ENCODE measurements at regions not wholly inside any gene's neighbourhood (a gene's known extent, or its start where the extent isn't known, plus 50 kb on each side); places are given as distances from the start of the nearest gene placed in this dataset.
A peak's percentile ranks its signal among the peaks of the same experiment; 100 is the strongest.

DNA sequence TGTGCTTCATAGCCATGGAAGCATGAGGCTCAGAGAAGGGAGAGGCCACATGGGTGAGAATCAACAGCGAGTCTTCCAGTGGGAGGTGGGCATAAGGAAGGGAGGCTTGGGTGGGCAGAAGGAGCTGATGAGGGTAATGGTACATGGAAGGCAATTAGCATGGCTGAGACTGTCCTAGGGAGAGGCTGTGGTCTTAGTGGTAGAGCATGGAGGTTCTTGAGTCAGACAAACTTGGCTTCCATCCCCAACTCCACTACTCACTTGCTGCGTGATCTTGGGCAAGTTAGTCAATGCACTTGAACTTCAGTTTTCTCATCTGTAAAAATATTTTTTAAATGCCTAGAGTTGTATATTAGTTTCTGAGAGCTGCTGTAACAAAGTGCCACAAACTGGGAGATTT is 227.2 kb upstream of the E2F8 start:
- no peaks in the 10 kb centered on the region for H3K4me1 ChIP-seq
- no peak overlapping the region for H3K4me3 ChIP-seq (ENCODE audit: low read depth, low read length)
- no peaks in the 10 kb centered on the region for H3K27me3 ChIP-seq (replicated peaks; ENCODE audit: control insufficient read depth, insufficient read depth, low read length)
- TF ChIP-seq, protein P1, sequence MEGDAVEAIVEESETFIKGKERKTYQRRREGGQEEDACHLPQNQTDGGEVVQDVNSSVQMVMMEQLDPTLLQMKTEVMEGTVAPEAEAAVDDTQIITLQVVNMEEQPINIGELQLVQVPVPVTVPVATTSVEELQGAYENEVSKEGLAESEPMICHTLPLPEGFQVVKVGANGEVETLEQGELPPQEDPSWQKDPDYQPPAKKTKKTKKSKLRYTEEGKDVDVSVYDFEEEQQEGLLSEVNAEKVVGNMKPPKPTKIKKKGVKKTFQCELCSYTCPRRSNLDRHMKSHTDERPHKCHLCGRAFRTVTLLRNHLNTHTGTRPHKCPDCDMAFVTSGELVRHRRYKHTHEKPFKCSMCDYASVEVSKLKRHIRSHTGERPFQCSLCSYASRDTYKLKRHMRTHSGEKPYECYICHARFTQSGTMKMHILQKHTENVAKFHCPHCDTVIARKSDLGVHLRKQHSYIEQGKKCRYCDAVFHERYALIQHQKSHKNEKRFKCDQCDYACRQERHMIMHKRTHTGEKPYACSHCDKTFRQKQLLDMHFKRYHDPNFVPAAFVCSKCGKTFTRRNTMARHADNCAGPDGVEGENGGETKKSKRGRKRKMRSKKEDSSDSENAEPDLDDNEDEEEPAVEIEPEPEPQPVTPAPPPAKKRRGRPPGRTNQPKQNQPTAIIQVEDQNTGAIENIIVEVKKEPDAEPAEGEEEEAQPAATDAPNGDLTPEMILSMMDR (IDR thresholded peaks at IDR 0.05; ENCODE audit: insufficient read depth in 1 of 2, low read depth in 1 of 2, low read length in 1 of 2, severe bottlenecking in 1 of 2, unreplicated experiment in 1 of 2), result no peak
- H3K27me3 Mint-ChIP-seq (ENCODE audit: insufficient read depth, unreplicated experiment), result peaks cover 8% of the 10 kb centered on the region
- H3K27ac Mint-ChIP-seq (ENCODE audit: unreplicated experiment), result no peak overlapping the region
- BruUV-seq (replicated peaks), result no TSS peak
- H3K9me3 Mint-ChIP-seq (ENCODE audit: unreplicated experiment), result no peaks in the 10 kb centered on the region
- H3K9me3 ChIP-seq, result no peaks in the 10 kb centered on the region
- H3K36me3 Mint-ChIP-seq (ENCODE audit: insufficient read depth, unreplicated experiment), result no peaks in the 10 kb centered on the region
- intact Hi-C loops (cut with micrococcal nuclease; ENCODE audit: unreplicated experiment), result no loop called here
- CTCF ChIA-PET, result no interaction called here
- no peaks in the 10 kb centered on the region for H3K36me3 ChIP-seq (ENCODE audit: control insufficient read depth, insufficient read depth, low read length)
- no peak overlapping the region for H3K4me3 Mint-ChIP-seq (ENCODE audit: unreplicated experiment)
- no peaks in the 10 kb centered on the region for H3K4me1 Mint-ChIP-seq (ENCODE audit: low read depth, unreplicated experiment)
- DNase-seq, result no peak
- POLR2A ChIA-PET, result no interaction called here

DNA sequence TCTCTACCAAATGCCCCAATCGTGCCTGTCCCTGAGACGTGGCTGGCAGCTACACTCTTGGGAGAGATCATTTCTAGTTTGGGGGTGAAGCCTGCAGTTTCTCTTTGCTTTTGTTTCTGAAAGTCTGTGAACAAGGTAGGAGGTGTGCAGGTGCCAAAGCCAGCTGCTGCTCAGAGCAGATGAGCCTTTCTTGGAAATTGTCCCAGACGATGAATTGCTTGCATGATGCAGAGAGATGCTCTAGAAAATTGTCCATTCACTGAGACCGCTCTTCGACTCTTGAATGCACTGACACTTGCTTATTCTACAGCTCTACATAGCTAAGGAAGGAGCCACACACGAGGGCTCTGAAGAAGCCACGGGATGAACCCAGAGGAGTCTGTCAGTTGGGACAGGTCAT is 225.6 kb upstream of the E2F8 start:
- Histone ChIP-seq H3K27me3 (replicated peaks; ENCODE audit: control insufficient read depth, insufficient read depth, low read length) (no peaks in the 10 kb centered on the region), H3K4me3 (ENCODE audit: low read depth, low read length) (no peak overlapping the region), H3K36me3 (ENCODE audit: control insufficient read depth, insufficient read depth, low read length) (no peaks in the 10 kb centered on the region), H3K4me1 (no peaks in the 10 kb centered on the region), H3K9me3 (no peaks in the 10 kb centered on the region)
- no peaks in the 10 kb centered on the region for H3K36me3 Mint-ChIP-seq (ENCODE audit: insufficient read depth, unreplicated experiment)
- no peak for DNase-seq
- no peaks in the 10 kb centered on the region for H3K4me1 Mint-ChIP-seq (ENCODE audit: low read depth, unreplicated experiment)
- CTCF ChIA-PET, result no interaction called here
- POLR2A ChIA-PET, result no interaction called here
- no peak overlapping the region for H3K4me3 Mint-ChIP-seq (ENCODE audit: unreplicated experiment)
- peaks cover 8% of the 10 kb centered on the region for H3K27me3 Mint-ChIP-seq (ENCODE audit: insufficient read depth, unreplicated experiment)
- no TSS peak for BruUV-seq (replicated peaks)
- no peak overlapping the region for H3K27ac Mint-ChIP-seq (ENCODE audit: unreplicated experiment)
- H3K9me3 Mint-ChIP-seq (ENCODE audit: unreplicated experiment), result no peaks in the 10 kb centered on the region
- intact Hi-C loops (cut with micrococcal nuclease; ENCODE audit: unreplicated experiment), result no loop called here
- TF ChIP-seq, protein P1 (IDR thresholded peaks at IDR 0.05; ENCODE audit: insufficient read depth in 1 of 2, low read depth in 1 of 2, low read length in 1 of 2, severe bottlenecking in 1 of 2, unreplicated experiment in 1 of 2), result no peak

DNA sequence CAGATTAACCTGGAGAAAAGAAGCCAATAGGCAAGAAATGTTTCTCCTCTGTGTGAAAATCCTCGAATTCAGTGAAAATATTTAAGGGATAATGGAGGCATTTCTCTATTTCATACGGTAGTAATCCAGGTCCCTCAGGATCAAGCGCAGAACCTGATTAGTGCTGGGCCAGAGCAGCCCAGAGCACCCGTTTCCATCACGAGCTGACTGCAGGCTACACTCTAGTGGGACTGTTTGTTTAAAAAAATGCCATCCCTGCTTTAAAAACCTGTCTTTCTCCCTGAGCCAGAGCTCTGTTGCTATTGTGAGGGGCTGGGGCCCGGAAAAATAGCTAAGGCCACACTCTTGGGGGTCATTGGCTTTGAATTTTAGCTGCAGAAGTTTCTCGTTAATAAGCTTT is 223.2 kb upstream of the E2F8 start:
- intact Hi-C loops (cut with micrococcal nuclease; ENCODE audit: unreplicated experiment), result no loop called here
- Histone ChIP-seq H3K27me3 (replicated peaks; ENCODE audit: control insufficient read depth, insufficient read depth, low read length) (no peaks in the 10 kb centered on the region), H3K4me1 (no peaks in the 10 kb centered on the region), H3K36me3 (ENCODE audit: control insufficient read depth, insufficient read depth, low read length) (no peaks in the 10 kb centered on the region), H3K4me3 (ENCODE audit: low read depth, low read length) (no peak overlapping the region), H3K9me3 (no peaks in the 10 kb centered on the region)
- Mint-ChIP-seq H3K27me3 (ENCODE audit: insufficient read depth, unreplicated experiment) (peaks cover 8% of the 10 kb centered on the region), H3K4me3 (ENCODE audit: unreplicated experiment) (no peak overlapping the region), H3K36me3 (ENCODE audit: insufficient read depth, unreplicated experiment) (no peaks in the 10 kb centered on the region), H3K4me1 (ENCODE audit: low read depth, unreplicated experiment) (no peaks in the 10 kb centered on the region), H3K27ac (ENCODE audit: unreplicated experiment) (peak overlapping the region; percentile 27), H3K9me3 (ENCODE audit: unreplicated experiment) (no peaks in the 10 kb centered on the region)
- ChIA-PET CTCF (no interaction called here), POLR2A (no interaction called here)
- TF ChIP-seq, protein P1 (IDR thresholded peaks at IDR 0.05; ENCODE audit: insufficient read depth in 1 of 2, low read depth in 1 of 2, low read length in 1 of 2, severe bottlenecking in 1 of 2, unreplicated experiment in 1 of 2), result no peak
- no TSS peak for BruUV-seq (replicated peaks)
- no peak for DNase-seq

Data from Caco-2 (cell line).